ENCODE measurements at regions not wholly inside any gene's neighbourhood (a gene's known extent, or its start where the extent isn't known, plus 50 kb on each side); places are given as distances from the start of the nearest gene placed in this dataset.

DNA sequence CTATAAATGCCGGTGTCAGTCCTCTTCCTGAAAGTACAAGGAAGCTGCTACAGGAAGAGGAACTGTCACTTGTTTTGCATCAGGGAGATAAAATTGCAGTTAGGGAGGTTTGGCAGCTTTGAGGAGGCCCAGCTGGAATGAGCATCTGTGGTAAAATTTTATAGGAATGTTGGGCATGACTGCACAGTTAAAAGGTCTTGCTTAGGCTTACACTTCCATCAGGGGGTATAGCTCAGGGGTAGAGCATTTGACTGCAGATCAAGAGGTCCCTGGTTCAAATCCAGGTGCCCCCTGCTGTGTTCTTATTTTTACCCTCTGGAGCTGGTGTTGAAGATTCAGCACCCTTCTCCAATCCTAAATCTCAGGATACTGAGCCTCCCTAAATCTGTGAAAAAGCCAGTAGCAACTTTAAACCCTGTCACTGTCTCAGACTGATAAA is 65.9 kb downstream of the ZNF467 start (continued):
- TF ChIP-seq, protein P1, sequence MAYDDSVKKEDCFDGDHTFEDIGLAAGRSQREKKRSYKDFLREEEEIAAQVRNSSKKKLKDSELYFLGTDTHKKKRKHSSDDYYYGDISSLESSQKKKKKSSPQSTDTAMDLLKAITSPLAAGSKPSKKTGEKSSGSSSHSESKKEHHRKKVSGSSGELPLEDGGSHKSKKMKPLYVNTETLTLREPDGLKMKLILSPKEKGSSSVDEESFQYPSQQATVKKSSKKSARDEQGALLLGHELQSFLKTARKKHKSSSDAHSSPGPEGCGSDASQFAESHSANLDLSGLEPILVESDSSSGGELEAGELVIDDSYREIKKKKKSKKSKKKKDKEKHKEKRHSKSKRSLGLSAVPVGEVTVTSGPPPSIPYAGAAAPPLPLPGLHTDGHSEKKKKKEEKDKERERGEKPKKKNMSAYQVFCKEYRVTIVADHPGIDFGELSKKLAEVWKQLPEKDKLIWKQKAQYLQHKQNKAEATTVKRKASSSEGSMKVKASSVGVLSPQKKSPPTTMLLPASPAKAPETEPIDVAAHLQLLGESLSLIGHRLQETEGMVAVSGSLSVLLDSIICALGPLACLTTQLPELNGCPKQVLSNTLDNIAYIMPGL (CRISPR knock-in tag; IDR thresholded peaks at IDR 0.05; ENCODE audit: borderline replicate concordance in 1 of 2, low read depth in 1 of 2), result peak; percentile 50 to 66; a peak in 2 of 4 replicates
- no peak for TF ChIP-seq TARDBP (CRISPR knock-in tag; IDR thresholded peaks at IDR 0.05)
- TF ChIP-seq, protein P2, sequence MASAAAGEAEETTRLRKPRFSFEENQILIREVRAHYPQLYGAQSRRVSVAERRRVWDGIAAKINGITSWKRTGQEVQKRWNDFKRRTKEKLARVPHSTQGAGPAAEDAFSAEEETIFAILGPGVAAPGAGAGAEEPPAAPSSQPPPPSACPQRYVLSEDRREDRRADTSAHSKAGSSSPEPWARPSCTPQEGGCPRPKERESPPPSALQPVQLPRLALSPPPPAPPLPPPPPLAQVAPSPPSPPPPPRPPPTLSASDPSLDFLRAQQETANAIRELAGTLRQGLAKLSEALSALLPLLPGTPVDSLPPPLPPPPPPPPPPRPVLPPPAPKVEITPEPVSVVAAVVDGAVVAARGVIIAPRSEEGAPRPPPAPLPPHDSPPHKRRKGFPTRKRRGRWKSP (CRISPR knock-in tag; IDR thresholded peaks at IDR 0.05), result no peak
- no peak for TF ChIP-seq MBNL3 (CRISPR knock-in tag; conservative IDR thresholded peaks at IDR 0.05)
- TF ChIP-seq RELA (CRISPR knock-in tag; IDR thresholded peaks at IDR 0.05), result no peak
- TF ChIP-seq, protein P3, sequence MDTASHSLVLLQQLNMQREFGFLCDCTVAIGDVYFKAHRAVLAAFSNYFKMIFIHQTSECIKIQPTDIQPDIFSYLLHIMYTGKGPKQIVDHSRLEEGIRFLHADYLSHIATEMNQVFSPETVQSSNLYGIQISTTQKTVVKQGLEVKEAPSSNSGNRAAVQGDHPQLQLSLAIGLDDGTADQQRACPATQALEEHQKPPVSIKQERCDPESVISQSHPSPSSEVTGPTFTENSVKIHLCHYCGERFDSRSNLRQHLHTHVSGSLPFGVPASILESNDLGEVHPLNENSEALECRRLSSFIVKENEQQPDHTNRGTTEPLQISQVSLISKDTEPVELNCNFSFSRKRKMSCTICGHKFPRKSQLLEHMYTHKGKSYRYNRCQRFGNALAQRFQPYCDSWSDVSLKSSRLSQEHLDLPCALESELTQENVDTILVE (CRISPR knock-in tag; IDR thresholded peaks at IDR 0.05), result no peak
- TF ChIP-seq DR1 (CRISPR knock-in tag; IDR thresholded peaks at IDR 0.05), result no peak
- TF ChIP-seq SKI (IDR thresholded peaks at IDR 0.05; ENCODE audit: partially characterized antibody), result no peak
- TF ChIP-seq, protein P4, sequence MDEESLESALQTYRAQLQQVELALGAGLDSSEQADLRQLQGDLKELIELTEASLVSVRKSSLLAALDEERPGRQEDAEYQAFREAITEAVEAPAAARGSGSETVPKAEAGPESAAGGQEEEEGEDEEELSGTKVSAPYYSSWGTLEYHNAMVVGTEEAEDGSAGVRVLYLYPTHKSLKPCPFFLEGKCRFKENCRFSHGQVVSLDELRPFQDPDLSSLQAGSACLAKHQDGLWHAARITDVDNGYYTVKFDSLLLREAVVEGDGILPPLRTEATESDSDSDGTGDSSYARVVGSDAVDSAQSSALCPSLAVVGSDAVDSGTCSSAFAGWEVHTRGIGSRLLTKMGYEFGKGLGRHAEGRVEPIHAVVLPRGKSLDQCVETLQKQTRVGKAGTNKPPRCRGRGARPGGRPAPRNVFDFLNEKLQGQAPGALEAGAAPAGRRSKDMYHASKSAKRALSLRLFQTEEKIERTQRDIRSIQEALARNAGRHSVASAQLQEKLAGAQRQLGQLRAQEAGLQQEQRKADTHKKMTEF (CRISPR knock-in tag; IDR thresholded peaks at IDR 0.05), result 0 out of 2 replicates have a peak, but pooled peaks have one; percentile 20
- no peak for TF ChIP-seq KDM3A (CRISPR knock-in tag; IDR thresholded peaks at IDR 0.05; ENCODE audit: low read depth)
- TF ChIP-seq HOXD1 (CRISPR knock-in tag; IDR thresholded peaks at IDR 0.05), result no peak
- TF ChIP-seq FOSL2 (CRISPR knock-in tag; IDR thresholded peaks at IDR 0.05), result no peak
- TF ChIP-seq REL (CRISPR knock-in tag; conservative IDR thresholded peaks at IDR 0.05), result no peak

All from HepG2 (cell line).